ENCODE measurements at regions not wholly inside any gene's neighbourhood (a gene's known extent, or its start where the extent isn't known, plus 50 kb on each side); places are given as distances from the start of the nearest gene placed in this dataset.

- Mint-ChIP-seq H3K4me1 (no peaks in the 10 kb centered on the region), H3K27me3 (ENCODE audit: low read depth) (no peaks in the 10 kb centered on the region), H3K4me3 (no peak overlapping the region), H3K36me3 (ENCODE audit: low read depth) (no peaks in the 10 kb centered on the region), H3K27ac (ENCODE audit: unreplicated experiment) (no peak overlapping the region), H3K9me3 (no peaks in the 10 kb centered on the region)
- DNase-seq (ENCODE audit: low read depth, low spot score): no peak
- no peak for TF ChIP-seq CTCF (conservative IDR thresholded peaks at IDR 0.05)
Observed at GRCh38 chrX:88621278-88621677, 125.7 kb upstream of the CPXCR1 start.

DNA sequence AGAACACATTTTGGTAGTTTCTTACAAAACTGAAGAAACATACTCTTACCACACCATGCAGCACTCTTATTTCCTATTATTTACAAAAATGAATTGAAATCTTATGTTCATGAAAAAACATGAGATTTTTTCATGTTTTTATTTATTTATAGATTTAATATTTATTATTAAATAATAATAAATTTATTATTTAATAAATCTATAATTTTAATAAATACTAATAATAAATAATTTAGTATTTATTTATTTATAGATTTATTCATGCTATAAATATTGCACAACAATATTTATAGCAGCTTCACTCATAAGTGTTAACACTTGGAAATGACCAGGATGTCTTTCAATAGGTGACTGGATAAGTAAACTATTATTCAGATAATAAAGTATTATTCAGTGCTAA lies 91.6 kb upstream of the CPXCR1 start:
- TF ChIP-seq CTCF (conservative IDR thresholded peaks at IDR 0.05): no peak
- Mint-ChIP-seq H3K27me3 (ENCODE audit: low read depth) (no peaks in the 10 kb centered on the region), H3K4me3 (no peak overlapping the region), H3K4me1 (no peaks in the 10 kb centered on the region), H3K9me3 (peaks cover 3% of the 10 kb centered on the region), H3K27ac (ENCODE audit: unreplicated experiment) (no peak overlapping the region), H3K36me3 (ENCODE audit: low read depth) (no peaks in the 10 kb centered on the region)
- no peak for DNase-seq (ENCODE audit: low read depth, low spot score)

DNA sequence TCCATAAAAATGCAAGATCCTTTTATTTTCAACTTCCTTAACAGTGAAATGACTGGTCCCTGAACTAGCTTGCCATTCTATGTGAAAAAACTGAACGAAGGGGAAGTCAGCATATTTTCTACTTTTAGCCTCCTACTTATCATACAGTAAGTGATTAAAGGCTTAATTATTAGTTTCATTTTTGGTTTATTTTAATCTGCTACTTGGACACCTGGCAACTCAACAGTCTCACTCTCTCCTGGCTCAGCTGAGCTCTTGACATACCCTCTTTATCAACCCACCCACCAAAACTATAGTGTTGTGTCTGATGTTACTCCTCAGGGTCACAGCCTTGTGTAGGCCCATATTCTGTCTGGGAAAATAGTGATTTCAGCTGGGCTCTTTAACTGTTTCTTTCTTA lies 86.2 kb upstream of the CPXCR1 start:
- DNase-seq (ENCODE audit: low read depth, low spot score): no peak
- H3K27ac Mint-ChIP-seq (ENCODE audit: unreplicated experiment): no peak overlapping the region
- no peak for TF ChIP-seq CTCF (conservative IDR thresholded peaks at IDR 0.05)
- no peaks in the 10 kb centered on the region for H3K4me1 Mint-ChIP-seq
- H3K4me3 Mint-ChIP-seq: no peak overlapping the region
- H3K27me3 Mint-ChIP-seq (ENCODE audit: low read depth): no peaks in the 10 kb centered on the region
- no peaks in the 10 kb centered on the region for H3K36me3 Mint-ChIP-seq (ENCODE audit: low read depth)
- H3K9me3 Mint-ChIP-seq: peaks cover 3% of the 10 kb centered on the region

DNA sequence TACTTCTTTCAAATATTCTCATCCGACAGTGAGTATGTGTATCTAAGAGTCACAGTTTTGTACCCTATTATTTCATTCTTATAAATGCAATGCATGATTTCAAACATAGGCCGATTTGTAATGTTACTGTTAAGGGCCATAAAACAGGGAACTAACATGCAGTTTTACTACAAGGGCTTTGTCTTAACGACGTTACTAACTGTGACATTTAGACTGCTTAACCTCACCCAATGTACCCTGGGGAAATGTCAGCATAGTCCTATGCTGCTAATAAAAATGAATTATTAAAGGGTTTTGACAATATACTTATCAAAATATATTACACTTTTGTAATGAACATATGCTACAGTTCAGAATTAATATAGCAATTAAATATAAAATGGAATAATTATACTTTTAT lies 74.8 kb upstream of the CPXCR1 start:
- no peaks in the 10 kb centered on the region for H3K27me3 Mint-ChIP-seq (ENCODE audit: low read depth)
- H3K9me3 Mint-ChIP-seq: no peaks in the 10 kb centered on the region
- TF ChIP-seq CTCF (conservative IDR thresholded peaks at IDR 0.05): no peak
- no peaks in the 10 kb centered on the region for H3K36me3 Mint-ChIP-seq (ENCODE audit: low read depth)
- H3K4me1 Mint-ChIP-seq: no peaks in the 10 kb centered on the region
- DNase-seq (ENCODE audit: low read depth, low spot score): no peak
- no peak overlapping the region for H3K27ac Mint-ChIP-seq (ENCODE audit: unreplicated experiment)
- no peak overlapping the region for H3K4me3 Mint-ChIP-seq
